PC-3 (cell line): ENCODE measurements at regions not wholly inside any gene's neighbourhood (a gene's known extent, or its start where the extent isn't known, plus 50 kb on each side); places are given as distances from the start of the nearest gene placed in this dataset.

Experiments used
- EZH2 ChIP-seq: fragments of 300-600 bp; sonication (generic); IDR thresholded peaks from one replicate; pipeline ENCODE4 v1.6.1; 2017; ENCODE audit warnings: antibody characterized with exemption, mild to moderate bottlenecking, low read length; ENCODE audit not compliant: unreplicated experiment
- EZH2phosphoT487 ChIP-seq: fragments of 300-600 bp; sonication (generic); IDR thresholded peaks from 2 replicates; pipeline ENCODE4 v1.6.1; 2018; ENCODE audit warnings: mild to moderate bottlenecking, antibody characterized with exemption, low read length, borderline replicate concordance
- TF ChIP-seq, protein P1 (sequence below): fragments of 300-600 bp; sonication (generic); conservative IDR thresholded peaks from 2 replicates; pipeline ENCODE4 v1.5.1; 2017; ENCODE audit warnings: antibody characterized with exemption, low read depth, mild to moderate bottlenecking, low read length

DNA sequence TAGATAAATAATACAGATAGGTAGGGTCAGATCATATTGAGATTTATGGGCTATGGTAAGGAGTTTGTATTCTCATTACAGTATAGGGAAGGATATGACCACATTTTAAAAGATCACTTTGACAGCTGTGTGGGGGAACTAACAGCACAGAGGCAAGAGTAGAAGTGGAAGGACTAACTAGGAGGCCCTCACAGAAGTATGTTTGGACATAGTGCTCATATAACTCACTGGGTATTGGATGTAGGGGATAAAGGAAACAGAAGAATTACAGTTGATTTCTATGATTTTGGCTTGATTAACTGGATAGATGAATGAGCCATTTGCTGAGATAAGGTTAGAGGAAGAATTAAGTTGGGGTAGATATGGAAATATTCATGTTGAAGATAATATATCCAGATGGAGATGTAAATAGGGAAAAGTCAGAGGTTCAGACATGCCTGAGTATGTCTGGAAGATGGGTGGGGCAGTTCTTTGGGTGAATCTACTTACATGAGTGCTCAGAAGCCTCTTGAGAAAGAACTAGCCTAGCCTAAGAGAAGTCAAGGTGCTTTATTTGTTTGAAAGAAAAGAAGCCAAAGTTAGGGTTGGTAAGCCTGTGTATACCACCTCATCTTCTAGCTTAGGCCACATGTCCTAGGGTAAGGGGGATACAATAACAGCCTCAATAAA, 133.4 kb downstream of the NDFIP2 start:
- TF ChIP-seq, protein P1, sequence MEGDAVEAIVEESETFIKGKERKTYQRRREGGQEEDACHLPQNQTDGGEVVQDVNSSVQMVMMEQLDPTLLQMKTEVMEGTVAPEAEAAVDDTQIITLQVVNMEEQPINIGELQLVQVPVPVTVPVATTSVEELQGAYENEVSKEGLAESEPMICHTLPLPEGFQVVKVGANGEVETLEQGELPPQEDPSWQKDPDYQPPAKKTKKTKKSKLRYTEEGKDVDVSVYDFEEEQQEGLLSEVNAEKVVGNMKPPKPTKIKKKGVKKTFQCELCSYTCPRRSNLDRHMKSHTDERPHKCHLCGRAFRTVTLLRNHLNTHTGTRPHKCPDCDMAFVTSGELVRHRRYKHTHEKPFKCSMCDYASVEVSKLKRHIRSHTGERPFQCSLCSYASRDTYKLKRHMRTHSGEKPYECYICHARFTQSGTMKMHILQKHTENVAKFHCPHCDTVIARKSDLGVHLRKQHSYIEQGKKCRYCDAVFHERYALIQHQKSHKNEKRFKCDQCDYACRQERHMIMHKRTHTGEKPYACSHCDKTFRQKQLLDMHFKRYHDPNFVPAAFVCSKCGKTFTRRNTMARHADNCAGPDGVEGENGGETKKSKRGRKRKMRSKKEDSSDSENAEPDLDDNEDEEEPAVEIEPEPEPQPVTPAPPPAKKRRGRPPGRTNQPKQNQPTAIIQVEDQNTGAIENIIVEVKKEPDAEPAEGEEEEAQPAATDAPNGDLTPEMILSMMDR = no peak
- TF ChIP-seq EZH2 (no peak), EZH2phosphoT487 (no peak)
